ENCODE measurements at regions not wholly inside any gene's neighbourhood (a gene's known extent, or its start where the extent isn't known, plus 50 kb on each side); places are given as distances from the start of the nearest gene placed in this dataset.
"Not testable (repeated sequence)": the region's sequence is repeated elsewhere in the genome, so short reads cannot be mapped to it uniquely, and the experiment has no call there.

DNA sequence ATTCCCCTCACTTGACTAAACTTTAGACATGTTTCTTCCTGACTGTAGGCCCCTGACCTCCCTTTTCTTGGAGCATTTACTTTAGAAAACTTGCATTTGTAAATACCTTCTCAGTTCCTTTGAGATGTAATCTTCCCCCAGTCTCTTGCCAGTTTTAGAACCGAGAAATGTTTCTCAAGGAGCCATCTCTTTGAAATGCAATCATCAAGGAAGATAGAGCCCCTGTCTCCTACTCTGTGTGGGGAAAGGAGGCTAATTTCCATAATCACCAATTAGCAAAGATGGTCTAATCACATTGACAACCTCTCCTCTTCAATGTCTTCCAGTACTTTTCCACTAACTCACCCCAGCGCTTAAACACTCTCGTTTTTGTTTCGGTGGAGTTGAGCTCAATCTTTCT lies 70.0 kb upstream of the SMIM30 start:
- Histone ChIP-seq H3K36me3 (no peaks in the 10 kb centered on the region), H3K9me3 (no peaks in the 10 kb centered on the region), H3K4me1 (no peaks in the 10 kb centered on the region), H3K27me3 (no peaks in the 10 kb centered on the region), H3K4me3 (no peak overlapping the region), H3K27ac (no peak overlapping the region)
- 56 to 79% methylated on average over 4 of the region's 4 CpGs for WGBS, 2 donors
- no peak for DNase-seq
- intact Hi-C loops (cut with DNase I): no loop called here
- TF ChIP-seq, protein P1, sequence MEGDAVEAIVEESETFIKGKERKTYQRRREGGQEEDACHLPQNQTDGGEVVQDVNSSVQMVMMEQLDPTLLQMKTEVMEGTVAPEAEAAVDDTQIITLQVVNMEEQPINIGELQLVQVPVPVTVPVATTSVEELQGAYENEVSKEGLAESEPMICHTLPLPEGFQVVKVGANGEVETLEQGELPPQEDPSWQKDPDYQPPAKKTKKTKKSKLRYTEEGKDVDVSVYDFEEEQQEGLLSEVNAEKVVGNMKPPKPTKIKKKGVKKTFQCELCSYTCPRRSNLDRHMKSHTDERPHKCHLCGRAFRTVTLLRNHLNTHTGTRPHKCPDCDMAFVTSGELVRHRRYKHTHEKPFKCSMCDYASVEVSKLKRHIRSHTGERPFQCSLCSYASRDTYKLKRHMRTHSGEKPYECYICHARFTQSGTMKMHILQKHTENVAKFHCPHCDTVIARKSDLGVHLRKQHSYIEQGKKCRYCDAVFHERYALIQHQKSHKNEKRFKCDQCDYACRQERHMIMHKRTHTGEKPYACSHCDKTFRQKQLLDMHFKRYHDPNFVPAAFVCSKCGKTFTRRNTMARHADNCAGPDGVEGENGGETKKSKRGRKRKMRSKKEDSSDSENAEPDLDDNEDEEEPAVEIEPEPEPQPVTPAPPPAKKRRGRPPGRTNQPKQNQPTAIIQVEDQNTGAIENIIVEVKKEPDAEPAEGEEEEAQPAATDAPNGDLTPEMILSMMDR (IDR thresholded peaks at IDR 0.05): no peak
- TF ChIP-seq EP300 (IDR thresholded peaks at IDR 0.05) (no peak), POLR2A (IDR thresholded peaks at IDR 0.05) (no peak), POLR2AphosphoS5 (IDR thresholded peaks at IDR 0.05) (no peak)

- H3K36me3 ChIP-seq: no peaks in the 10 kb centered on the region
- WGBS, 2 donors: 19 to 80% methylated on average over 2 of the region's 2 CpGs
- intact Hi-C loops (cut with DNase I): no loop called here
- H3K27ac ChIP-seq: no peak overlapping the region
- no peaks in the 10 kb centered on the region for H3K27me3 ChIP-seq
- no peaks in the 10 kb centered on the region for H3K4me1 ChIP-seq
- H3K9me3 ChIP-seq: no peaks in the 10 kb centered on the region
- no peak for DNase-seq
- H3K4me3 ChIP-seq: no peak overlapping the region
- TF ChIP-seq EP300 (IDR thresholded peaks at IDR 0.05): no peak
- TF ChIP-seq POLR2AphosphoS5 (IDR thresholded peaks at IDR 0.05): no peak
- TF ChIP-seq POLR2A (IDR thresholded peaks at IDR 0.05): no peak
- TF ChIP-seq, protein P1 (IDR thresholded peaks at IDR 0.05): no peak
Observed at GRCh38 chr7:113179313-113179712, 61.0 kb upstream of the SMIM30 start.

- H3K9me3 ChIP-seq: no peaks in the 10 kb centered on the region
- no peaks in the 10 kb centered on the region for H3K4me1 ChIP-seq
- TF ChIP-seq, protein P1 (IDR thresholded peaks at IDR 0.05): no peak
- TF ChIP-seq EP300 (IDR thresholded peaks at IDR 0.05) (no peak), POLR2A (IDR thresholded peaks at IDR 0.05) (no peak), POLR2AphosphoS5 (IDR thresholded peaks at IDR 0.05) (no peak)
- no peaks in the 10 kb centered on the region for H3K27me3 ChIP-seq
- intact Hi-C loops (cut with DNase I): no loop called here
- H3K36me3 ChIP-seq: no peaks in the 10 kb centered on the region
- H3K27ac ChIP-seq: no peak overlapping the region
- no peak overlapping the region for H3K4me3 ChIP-seq
- WGBS, 2 donors: 70 to 78% methylated on average over 3 of the region's 3 CpGs
- DNase-seq: no peak
Observed at GRCh38 chr7:113176836-113177235, 58.5 kb upstream of the SMIM30 start.

- H3K4me1 ChIP-seq; H3K4me3 ChIP-seq; intact Hi-C loops (cut with DNase I); H3K36me3 ChIP-seq; H3K27me3 ChIP-seq; H3K9me3 ChIP-seq; DNase-seq; H3K27ac ChIP-seq: not testable (repeated sequence)
Observed at GRCh38 chr7:113176180-113176579, 57.8 kb upstream of the SMIM30 start.

GRCh38 chr7:113175525-113176104 lies 57.3 kb upstream of the SMIM30 start:
- H3K4me1 ChIP-seq: no peaks in the 10 kb centered on the region
- no peak overlapping the region for H3K27ac ChIP-seq
- intact Hi-C loops (cut with DNase I): no loop called here
- no peak overlapping the region for H3K4me3 ChIP-seq
- no peaks in the 10 kb centered on the region for H3K9me3 ChIP-seq
- no peaks in the 10 kb centered on the region for H3K27me3 ChIP-seq
- H3K36me3 ChIP-seq: no peaks in the 10 kb centered on the region
- no peak for DNase-seq
- TF ChIP-seq POLR2AphosphoS5 (IDR thresholded peaks at IDR 0.05): no peak
- TF ChIP-seq POLR2A (IDR thresholded peaks at IDR 0.05): no peak
- TF ChIP-seq, protein P1 (IDR thresholded peaks at IDR 0.05): no peak
- 94 to 96% methylated on average over 1 of the region's 1 CpG for WGBS, 2 donors
